Globus pallidus (tissue), 1 donor: ENCODE measurements at regions not wholly inside any gene's neighbourhood (a gene's known extent, or its start where the extent isn't known, plus 50 kb on each side); places are given as distances from the start of the nearest gene placed in this dataset.

ENCODE experiments used
- DNase-seq: peaks from one replicate; pipeline ENCODE4 v3.0.0-alpha.2; 2015; ENCODE audit warnings: low spot score

- DNase-seq = no peak
These were observed 168.6 kb downstream of the TRIM33 start for GRCh38 chr1:114342376-114342775.

- no peak for DNase-seq
These were observed 169.1 kb downstream of the TRIM33 start for GRCh38 chr1:114341856-114342255.

GRCh38 chr1:114341299-114341698 lies 169.7 kb downstream of the TRIM33 start:
- no peak for DNase-seq

GRCh38 chr1:114340892-114341291 lies 170.1 kb downstream of the TRIM33 start:
- DNase-seq = no peak

- DNase-seq = no peak
These were observed 171.6 kb downstream of the TRIM33 start for GRCh38 chr1:114339379-114339778.

DNA sequence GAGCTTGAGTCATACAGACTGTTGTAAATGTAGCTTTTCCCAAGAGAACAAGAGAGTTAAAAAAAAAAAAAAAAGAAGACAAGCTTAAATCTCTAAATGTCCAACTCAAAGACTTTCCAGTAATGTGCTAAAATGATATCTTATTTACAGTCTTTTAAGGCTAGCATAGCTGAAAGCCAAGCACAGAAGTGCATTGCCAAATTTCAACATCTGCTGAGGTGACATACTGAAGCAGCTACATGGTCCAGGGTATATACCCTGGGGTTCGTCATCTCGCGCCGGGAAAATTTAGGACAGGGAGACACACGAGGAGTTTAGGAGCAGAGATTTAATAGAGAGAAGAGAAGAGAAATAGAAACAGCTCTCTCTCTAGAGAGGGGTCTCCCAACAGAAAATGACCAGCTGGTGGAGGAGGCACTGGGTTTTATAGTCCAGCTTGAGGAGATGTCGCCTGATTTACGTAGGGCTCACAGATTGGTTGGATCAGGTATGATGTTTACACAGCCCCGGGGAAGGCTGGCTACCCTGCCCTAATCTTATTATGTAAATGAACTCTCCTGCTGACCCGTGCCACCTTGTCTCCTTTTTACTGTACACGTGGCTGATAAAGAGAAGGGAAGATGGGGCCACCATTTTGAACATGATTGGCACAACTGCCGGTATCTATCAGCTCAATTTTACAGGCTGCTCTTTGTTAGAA lies 172.7 kb downstream of the TRIM33 start:
- no peak for DNase-seq

DNA sequence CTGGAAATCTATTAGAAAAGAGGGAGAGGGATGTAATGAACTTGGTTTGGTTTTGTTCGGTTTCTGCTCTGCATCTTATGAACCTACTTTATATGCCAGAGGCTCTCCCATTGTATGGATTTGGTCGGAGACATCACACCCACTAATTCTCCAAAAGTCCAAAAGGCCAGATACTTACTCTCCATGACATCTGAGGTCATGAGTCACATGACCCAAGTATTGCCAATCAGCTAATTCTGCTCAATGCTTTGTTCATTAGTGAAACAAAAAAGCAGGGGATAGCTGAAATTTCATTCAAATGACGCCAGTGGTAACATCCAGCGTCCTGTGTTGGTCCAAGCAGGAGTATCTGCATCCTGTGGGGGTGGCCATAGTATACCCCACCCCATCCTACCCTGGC lies 173.6 kb downstream of the TRIM33 start:
- DNase-seq = no peak

GRCh38 chr1:114336360-114336759 lies 174.6 kb downstream of the TRIM33 start:
- no peak for DNase-seq

DNA sequence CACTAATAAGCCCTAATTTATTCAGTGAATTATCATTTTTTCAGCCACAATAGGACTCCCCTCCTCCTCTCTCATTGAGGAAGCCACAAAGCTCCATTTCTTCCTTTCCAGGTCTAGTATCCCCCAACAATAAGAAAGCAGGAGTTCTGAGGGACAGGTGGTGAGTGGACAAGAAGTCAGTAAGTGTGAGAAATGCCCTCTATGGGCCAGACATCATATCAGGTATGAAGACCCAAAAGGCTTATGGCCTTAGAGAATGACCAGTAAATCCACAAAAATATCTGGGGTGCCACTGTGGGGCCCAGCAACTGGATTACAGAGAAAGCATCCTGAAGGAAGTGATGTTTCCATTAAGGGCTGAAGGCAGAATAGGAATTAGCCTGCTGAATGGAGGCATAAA lies 175.7 kb downstream of the TRIM33 start:
- DNase-seq = no peak

DNA sequence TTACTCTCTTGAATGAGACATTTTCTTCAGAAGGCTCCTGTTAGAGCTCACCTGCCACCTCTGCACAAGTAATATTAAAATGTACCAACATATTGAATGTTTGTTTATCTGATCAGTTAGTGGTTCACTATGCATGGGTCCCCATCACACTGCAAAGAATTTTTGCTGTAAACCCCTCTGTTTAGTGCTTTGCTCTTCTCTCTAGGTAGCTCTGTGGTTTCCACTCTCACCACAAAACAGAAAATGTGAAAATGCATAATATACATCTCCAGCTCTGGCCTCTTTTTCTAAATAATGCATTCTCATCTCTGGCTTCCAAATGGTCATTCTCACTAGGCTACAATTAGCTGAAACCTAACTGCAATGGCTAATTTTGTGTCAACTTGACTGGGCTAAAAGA lies 176.7 kb downstream of the TRIM33 start:
- DNase-seq = no peak

- DNase-seq = no peak
These were observed 177.3 kb downstream of the TRIM33 start for GRCh38 chr1:114333690-114334089.

GRCh38 chr1:114331936-114332335 lies 178.3 kb upstream of the SYT6 start:
- DNase-seq = no peak

GRCh38 chr1:114330451-114330983 lies 176.8 kb upstream of the SYT6 start:
- DNase-seq = no peak

DNA sequence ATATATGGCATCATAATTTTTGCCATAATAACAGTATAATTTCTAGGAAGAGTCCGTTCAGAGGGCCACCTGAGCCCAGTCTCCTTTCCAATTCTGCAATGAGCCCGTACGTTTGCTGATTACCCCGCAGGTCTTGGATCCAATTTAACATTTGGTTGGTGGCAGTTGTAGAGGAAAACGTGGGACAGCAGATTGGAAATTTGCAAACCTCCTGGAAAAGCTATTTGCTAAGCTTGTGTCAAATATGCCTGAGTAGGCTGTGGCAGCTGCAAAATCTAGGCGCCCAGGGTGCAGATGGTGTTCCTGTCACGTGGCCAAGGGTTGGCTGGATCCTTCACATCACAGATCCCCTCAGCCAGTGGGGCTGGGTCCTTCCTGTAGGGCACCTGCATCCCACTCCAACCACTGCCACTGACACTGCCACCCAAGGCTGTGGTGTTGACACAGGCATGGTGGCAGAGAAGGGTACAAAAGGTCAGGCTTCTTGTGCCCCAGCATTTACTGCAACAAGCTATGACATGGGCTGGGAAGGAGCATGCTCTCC lies 174.8 kb upstream of the SYT6 start:
- DNase-seq = no peak

GRCh38 chr1:114324662-114324965 lies 170.9 kb upstream of the SYT6 start:
- no peak for DNase-seq

- DNase-seq = no peak
These were observed 170.4 kb upstream of the SYT6 start for GRCh38 chr1:114323959-114324661.

DNA sequence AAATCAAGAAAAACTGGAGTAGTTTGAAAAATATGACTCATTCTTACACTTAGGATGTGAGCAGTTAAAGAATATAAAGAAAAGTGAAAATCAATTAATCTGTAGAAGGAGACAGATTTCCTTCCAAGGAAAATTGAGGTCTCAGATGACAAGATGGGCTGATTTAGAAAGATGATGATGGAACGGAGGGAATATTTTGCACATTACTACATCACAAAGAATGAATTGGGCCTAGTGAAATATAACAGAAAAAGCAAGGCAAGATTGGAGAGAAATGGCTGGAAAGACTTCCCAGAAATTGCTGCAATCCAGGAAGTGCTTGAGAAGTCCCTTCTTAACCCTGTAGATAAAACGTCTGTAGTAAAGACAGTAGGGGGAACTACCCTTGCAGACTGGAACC lies 169.1 kb upstream of the SYT6 start:
- DNase-seq = no peak

DNA sequence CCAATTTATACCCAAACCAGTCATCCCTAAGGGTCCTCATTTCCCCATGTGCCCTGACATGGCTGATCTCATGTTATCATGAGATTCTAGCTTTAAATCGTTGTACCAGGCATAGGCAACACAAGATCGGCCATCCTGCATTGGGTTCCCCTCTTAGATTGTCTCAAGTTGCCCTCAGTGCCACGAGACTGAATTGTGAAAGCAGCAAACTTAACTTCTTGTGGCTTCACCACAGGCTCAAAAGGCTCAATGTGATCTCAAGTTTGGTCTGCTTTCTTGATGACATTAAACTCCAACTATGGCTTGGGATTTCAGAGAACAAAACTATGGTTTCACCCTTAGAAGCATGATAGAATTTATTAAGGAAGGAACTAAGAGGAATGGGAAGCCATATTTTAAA lies 168.5 kb upstream of the SYT6 start:
- DNase-seq = no peak

- DNase-seq = no peak
These were observed 166.9 kb upstream of the SYT6 start for GRCh38 chr1:114320586-114320985.

- no peak for DNase-seq
These were observed 165.7 kb upstream of the SYT6 start for GRCh38 chr1:114319418-114319817.

DNA sequence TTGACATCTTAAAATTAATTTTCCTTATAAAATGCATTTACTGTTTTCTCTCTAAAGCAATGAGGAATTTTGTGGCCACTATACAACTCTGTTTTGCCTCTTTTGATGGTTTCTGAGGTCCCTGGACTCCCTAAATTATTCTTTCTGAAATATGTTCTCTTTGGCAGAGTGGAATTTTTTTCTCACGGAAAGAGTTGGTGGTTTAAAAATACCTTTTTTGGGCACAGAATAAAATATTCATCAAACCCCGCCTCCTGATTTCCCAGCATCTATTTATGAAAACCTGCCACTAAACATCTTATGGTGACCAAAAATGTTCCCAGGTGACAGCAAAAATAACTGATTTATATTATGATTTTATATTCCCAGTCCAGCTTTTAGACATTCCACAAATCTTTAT lies 165.3 kb upstream of the SYT6 start:
- DNase-seq = no peak

DNA sequence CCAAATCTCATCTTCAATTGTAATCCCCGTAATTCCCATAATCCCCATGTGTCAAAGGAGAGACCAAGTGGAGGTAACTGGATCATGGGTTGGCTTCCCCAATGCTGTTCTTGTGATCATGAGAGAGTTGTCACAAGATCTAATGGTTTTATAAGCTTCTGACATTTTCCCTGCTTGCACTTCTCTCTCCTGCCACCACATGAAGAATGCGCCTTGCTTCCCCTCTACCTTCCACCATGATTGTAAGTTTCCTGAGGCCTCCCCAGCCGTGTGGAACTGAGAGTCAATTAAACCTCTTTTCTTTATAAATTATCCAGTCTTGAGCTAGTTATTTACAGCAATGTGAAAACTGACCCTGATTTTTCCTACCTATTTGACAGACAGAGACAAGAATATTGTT lies 162.5 kb upstream of the SYT6 start:
- no peak for DNase-seq

DNA sequence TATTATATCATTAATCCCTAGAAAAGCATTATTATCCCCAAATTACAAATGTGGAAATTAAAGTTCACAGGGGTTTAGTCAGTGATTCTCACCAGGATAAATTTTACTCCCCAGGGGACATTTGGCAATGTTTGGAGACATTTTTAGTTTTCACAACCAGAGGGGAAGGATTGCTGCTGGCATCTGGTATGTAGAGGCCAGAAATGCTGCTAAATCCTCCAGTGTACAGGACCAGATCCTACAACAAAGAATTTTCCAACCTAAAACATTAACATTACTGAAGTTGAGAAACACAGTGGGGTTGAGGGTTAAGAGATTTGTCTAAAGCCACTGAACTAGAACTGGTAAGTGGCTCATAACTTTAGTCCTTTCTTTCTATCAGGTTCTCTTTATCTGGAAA lies 162.0 kb upstream of the SYT6 start:
- no peak for DNase-seq

DNA sequence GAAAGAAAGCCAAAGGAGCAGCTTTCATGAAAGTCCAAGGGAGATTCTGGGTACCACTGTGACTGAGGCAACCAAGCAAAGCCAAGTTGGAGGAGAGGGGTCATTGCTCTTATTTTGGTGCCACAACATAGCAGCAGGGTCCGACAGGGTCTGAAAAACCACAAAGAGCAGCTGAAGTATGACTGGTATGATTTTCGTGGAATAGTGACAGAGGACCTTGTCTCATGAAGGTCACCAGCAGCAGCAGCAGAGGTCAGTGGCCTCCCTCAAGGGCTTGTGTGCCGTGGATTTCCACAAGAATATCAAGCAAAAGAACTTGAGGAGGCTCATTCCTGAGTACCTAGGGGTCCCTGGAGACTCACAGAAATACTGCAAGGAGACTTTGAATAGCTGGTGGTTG lies 160.9 kb upstream of the SYT6 start:
- no peak for DNase-seq
